CD4-positive, alpha-beta T cell treated with Interleukin-6 at 100 ng/mL for 8 hours (primary cell): ENCODE measurements at regions not wholly inside any gene's neighbourhood (a gene's known extent, or its start where the extent isn't known, plus 50 kb on each side); places are given as distances from the start of the nearest gene placed in this dataset.

Source experiments
- DNase-seq: peaks from one replicate; pipeline ENCODE4 v3.0.0-alpha.2; 2020; ENCODE audit warnings: mixed read lengths, low spot score

GRCh38 chr1:209428241-209428921 is 155.1 kb upstream of the CAMK1G start:
- DNase-seq: no peak

- DNase-seq: no peak
Observed at GRCh38 chr1:209429611-209430010, 153.9 kb upstream of the CAMK1G start.

GRCh38 chr1:209430107-209430506 is 153.4 kb upstream of the CAMK1G start:
- no peak for DNase-seq

- no peak for DNase-seq
Observed at GRCh38 chr1:209430821-209431259, 152.7 kb upstream of the CAMK1G start.

- DNase-seq: no peak
Observed at GRCh38 chr1:209431402-209431801, 152.1 kb upstream of the CAMK1G start.

- no peak for DNase-seq
Observed at GRCh38 chr1:209431813-209432442, 151.6 kb upstream of the CAMK1G start.

GRCh38 chr1:209432443-209432825 is 151.1 kb upstream of the CAMK1G start:
- DNase-seq: no peak

- no peak for DNase-seq
Observed at GRCh38 chr1:209433649-209434031, 149.9 kb upstream of the CAMK1G start.

- no peak for DNase-seq
Observed at GRCh38 chr1:209434066-209434465, 149.4 kb upstream of the CAMK1G start.

GRCh38 chr1:209434631-209435217 is 148.8 kb upstream of the CAMK1G start:
- no peak for DNase-seq

- no peak for DNase-seq
Observed at GRCh38 chr1:209435654-209436566, 147.6 kb upstream of the CAMK1G start.

- DNase-seq: no peak
Observed at GRCh38 chr1:209439828-209440227, 143.7 kb upstream of the CAMK1G start.

- no peak for DNase-seq
Observed at GRCh38 chr1:209443361-209443931, 140.1 kb upstream of the CAMK1G start.

GRCh38 chr1:209443975-209444651 is 139.4 kb upstream of the CAMK1G start:
- no peak for DNase-seq

GRCh38 chr1:209444961-209445360 is 138.6 kb upstream of the CAMK1G start:
- no peak for DNase-seq

- no peak for DNase-seq
Observed at GRCh38 chr1:209445576-209445975, 137.9 kb upstream of the CAMK1G start.

GRCh38 chr1:209446356-209446755 is 137.2 kb upstream of the CAMK1G start:
- DNase-seq: no peak

GRCh38 chr1:209454340-209454994 is 129.0 kb upstream of the CAMK1G start:
- no peak for DNase-seq

- no peak for DNase-seq
Observed at GRCh38 chr1:209455145-209455544, 128.4 kb upstream of the CAMK1G start.

GRCh38 chr1:209455661-209456358 is 127.7 kb upstream of the CAMK1G start:
- DNase-seq: no peak
